GM12892 (cell line): ENCODE measurements at regions not wholly inside any gene's neighbourhood (a gene's known extent, or its start where the extent isn't known, plus 50 kb on each side); places are given as distances from the start of the nearest gene placed in this dataset.
A peak's percentile ranks its signal among the peaks of the same experiment; 100 is the strongest.
"Not testable (repeated sequence)": the region's sequence is repeated elsewhere in the genome, so short reads cannot be mapped to it uniquely, and the experiment has no call there.

Source experiments
- DNase-seq: peaks from one replicate; pipeline ENCODE4 v3.0.0; 2011; ENCODE audit not compliant: insufficient read length
- FAIRE-seq: peaks from 2 replicates; lab custom pipeline; 2011; peaks lifted over from hg19 to GRCh38; lab: Jason Lieb, UNC
- POLR2A ChIP-seq: IDR thresholded peaks from 2 replicates; pipeline ENCODE4 v1.6.1; 2011; ENCODE audit warnings: low read depth, low read length, control low read depth
- POLR2AphosphoS5 ChIP-seq: IDR thresholded peaks from 2 replicates; pipeline ENCODE4 v1.6.1; 2011; ENCODE audit warnings: low read depth, low read length, control low read depth
- TAF1 ChIP-seq: IDR thresholded peaks from 2 replicates; pipeline ENCODE4 v1.6.1; 2011; ENCODE audit warnings: low read depth, mild to moderate bottlenecking, control low read depth, low read length, borderline replicate concordance

DNA sequence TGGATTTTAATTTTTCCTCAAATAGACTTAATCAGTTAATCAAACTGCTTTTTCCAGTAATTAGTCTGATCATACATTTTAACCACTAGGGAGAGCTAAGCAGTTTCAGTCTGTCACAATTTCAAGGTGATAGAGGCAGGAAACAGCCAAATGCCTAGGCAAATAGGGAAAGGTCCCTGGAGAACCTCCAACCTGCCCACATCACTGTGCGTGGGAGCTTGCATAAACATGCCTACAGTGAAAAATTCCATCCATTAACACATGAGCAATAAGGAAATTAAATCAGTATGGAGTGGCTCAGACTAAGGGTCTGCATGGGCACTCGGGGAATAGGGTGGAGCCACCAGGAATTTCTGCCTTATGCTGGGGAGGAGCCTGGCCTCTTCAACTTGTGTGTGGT, 74.6 kb downstream of the AASDHPPT start:
- TF ChIP-seq TAF1: no peak
- no peak for TF ChIP-seq POLR2A
- no peak for TF ChIP-seq POLR2AphosphoS5
- DNase-seq (no peak), FAIRE-seq (no peak)

GRCh38 chr11:106152824-106153223, 75.4 kb downstream of the AASDHPPT start:
- FAIRE-seq (no peak), DNase-seq (no peak)
- TF ChIP-seq POLR2A: no peak
- TF ChIP-seq POLR2AphosphoS5: no peak
- TF ChIP-seq TAF1: no peak

DNA sequence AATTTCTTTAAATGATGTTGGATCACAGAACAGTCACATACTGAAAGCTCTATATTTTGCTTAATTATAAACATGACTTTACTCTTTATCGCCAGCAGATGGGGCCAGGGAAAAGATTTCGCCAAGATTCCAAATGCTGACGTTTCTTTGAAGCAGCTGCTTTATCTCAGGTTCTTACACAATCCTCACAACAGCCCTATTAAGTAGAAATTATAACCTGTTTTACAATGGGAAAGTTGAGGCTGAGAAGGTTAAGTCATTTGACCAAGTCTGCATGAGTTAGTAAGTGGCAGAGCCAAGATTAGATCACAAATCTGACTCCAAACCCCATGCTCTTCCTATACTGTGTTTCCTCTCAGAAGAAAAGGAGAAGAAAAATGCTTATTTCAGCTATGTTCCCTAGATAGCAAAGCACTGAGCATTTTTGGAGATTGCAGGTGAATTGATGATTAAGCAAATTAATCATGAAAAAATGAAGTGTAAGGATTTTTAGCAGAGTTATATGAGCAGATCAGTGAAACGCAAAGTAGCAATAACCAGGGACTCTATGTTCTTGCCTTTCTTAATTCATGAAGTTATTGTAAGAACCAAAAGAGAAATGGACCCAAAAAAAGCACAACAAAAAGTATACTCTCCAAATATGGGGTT, 79.0 kb downstream of the AASDHPPT start:
- TF ChIP-seq POLR2A (no peak), POLR2AphosphoS5 (no peak), TAF1 (no peak)
- DNase-seq (no peak), FAIRE-seq (peak; percentile 17)

DNA sequence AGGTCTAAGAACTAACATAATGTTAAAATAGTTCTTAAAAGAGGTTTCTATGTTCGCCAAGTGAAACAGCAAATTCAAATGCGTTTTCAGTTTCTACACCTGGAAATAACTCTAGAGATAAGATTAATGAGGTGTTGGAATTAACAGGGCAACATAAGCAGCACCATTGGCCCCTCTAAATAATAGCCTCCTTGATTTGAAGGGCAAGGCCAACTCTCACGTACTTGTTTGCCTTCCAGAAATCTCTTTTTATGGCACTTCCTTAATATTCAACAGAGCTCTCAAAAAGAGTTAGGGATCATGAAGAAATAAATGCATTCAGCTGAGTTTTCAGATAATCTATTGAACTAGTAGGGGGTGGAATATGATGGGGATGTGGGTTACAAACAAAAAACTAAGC, 80.9 kb downstream of the AASDHPPT start:
- TF ChIP-seq POLR2A (no peak), POLR2AphosphoS5 (no peak), TAF1 (no peak)
- FAIRE-seq (no peak), DNase-seq (no peak)

DNA sequence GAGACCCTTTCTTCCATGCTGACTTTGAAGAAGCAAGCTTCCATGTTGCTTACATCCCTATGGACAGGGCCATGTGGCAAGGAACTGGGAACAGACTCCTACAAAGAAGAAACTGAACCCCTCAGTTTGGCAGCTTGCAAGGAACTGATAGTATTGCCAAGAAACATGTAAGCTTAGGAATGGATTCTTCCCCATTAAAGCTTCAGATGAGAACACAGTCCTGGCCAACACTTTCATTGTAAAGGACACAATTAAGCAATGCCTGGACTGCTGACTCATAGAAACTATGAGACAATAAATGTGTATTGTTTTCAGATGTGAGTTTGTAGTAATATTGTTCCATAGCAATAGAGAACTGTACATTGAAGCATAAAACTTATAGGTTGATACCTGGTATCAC, 82.4 kb downstream of the AASDHPPT start:
- TF ChIP-seq POLR2A: no peak
- no peak for TF ChIP-seq TAF1
- TF ChIP-seq POLR2AphosphoS5: no peak
- DNase-seq: no peak
- no peak for FAIRE-seq

DNA sequence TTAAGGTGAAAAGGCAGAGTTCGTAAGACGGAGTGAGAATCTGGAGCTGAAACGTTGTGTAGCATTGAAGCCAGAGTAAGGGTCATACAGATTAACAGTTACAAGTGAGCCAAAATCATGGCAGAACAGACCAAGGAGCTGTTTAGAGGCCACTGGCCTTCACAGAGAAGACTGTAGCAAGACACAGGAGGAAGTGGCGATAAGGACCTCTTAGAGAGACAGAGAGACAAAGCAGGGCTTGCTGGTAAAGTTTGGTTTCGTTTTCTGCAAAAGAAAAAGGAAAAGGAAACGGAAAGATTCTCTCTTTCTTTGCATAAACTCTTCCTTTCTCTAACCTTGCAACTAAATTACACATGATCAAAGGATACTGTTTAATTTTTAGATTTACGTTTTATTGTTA, 83.0 kb downstream of the AASDHPPT start:
- DNase-seq (no peak), FAIRE-seq (no peak)
- no peak for TF ChIP-seq POLR2AphosphoS5
- TF ChIP-seq TAF1: no peak
- TF ChIP-seq POLR2A: no peak

- no peak for TF ChIP-seq POLR2A
- no peak for TF ChIP-seq POLR2AphosphoS5
- no peak for TF ChIP-seq TAF1
- DNase-seq (no peak), FAIRE-seq (peak; percentile 81)
These were observed 84.5 kb downstream of the AASDHPPT start for GRCh38 chr11:106161775-106162634.

- no peak for FAIRE-seq
- no peak for DNase-seq
- TF ChIP-seq POLR2A (no peak), POLR2AphosphoS5 (no peak), TAF1 (no peak)
These were observed 89.6 kb downstream of the AASDHPPT start for GRCh38 chr11:106167085-106167484.

DNA sequence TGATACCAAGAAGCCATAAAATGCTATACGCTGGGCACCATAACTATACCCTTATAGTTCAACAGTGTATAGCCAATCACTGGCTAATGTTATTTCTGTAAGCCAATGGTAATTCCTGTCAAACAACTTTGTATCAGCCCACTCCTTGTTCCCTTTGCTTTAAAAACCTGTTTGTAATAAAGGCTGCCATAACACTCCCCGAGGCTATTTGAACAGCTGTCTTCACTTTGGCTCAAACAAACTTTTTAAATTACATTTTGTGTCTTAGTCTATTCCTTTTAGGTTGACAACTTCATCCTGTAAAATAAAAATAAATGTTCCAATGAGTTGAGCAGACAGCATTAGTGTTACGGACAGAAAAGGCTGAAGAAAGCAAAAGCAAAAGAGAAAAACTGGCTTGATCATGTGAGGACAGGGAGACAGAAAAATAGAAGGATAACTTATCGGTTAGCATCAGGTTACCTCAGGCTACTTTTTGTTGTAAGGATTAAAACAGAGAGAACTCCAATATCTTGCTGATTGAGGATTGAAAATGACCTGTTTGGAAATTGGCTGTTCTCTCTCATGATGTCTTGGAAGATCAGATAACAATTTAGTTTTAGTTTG, 95.0 kb downstream of the AASDHPPT start:
- no peak for FAIRE-seq
- no peak for DNase-seq
- TF ChIP-seq TAF1 (no peak), POLR2A (no peak), POLR2AphosphoS5 (no peak)

DNA sequence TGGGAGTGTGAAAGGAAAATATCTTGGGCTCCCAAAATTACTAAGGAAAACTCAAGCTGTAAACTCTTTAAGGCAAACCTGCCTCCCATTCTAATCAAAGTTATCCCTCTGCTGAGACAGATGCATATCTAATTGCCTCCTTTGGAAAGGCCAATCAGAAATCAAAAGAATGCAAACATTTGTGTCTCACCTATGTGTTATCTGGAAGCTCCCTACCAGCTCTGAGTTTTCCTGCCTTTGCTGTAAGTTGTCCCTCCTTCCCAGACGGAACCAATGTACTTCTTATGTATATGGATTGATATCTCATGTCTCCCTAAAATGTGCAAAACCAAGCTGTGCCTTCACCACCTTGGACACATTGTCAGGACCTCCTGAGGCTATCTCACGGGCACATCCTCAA, 95.8 kb downstream of the AASDHPPT start:
- FAIRE-seq: peak; percentile 67

GRCh38 chr11:106174003-106174402, 96.5 kb downstream of the AASDHPPT start:
- FAIRE-seq, DNase-seq: not testable (repeated sequence)

More for the DNA sequence above, 95.8 kb downstream of the AASDHPPT start:
- no peak for DNase-seq
- TF ChIP-seq POLR2A (no peak), POLR2AphosphoS5 (no peak), TAF1 (no peak)

DNA sequence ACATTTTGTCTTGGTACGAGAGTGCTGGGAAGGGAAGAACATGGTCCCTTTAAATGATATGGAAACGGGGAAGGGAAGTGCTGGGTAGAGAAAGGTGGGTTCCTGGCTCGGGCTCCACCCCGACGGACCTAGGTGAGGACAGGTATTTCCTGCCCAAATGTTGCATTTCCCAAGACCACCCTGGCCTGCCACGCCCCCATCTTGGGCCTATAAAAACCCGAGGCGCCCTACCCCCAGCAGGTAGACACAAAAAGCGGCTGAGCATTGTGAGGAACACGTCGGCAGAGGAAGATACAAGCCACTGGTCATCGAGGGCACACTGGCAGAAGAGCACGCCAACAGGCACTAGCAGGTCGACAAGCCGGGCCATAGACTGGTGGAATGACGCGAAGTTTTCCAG, 99.4 kb downstream of the AASDHPPT start:
- DNase-seq (no peak), FAIRE-seq (no peak)
- no peak for TF ChIP-seq POLR2AphosphoS5
- no peak for TF ChIP-seq TAF1
- no peak for TF ChIP-seq POLR2A

- no peak for FAIRE-seq
- no peak for DNase-seq
- TF ChIP-seq TAF1 (no peak), POLR2A (no peak)
These were observed 99.8 kb downstream of the AASDHPPT start for GRCh38 chr11:106177311-106177710.
